B cell (primary cell): ENCODE measurements at regions not wholly inside any gene's neighbourhood (a gene's known extent, or its start where the extent isn't known, plus 50 kb on each side); places are given as distances from the start of the nearest gene placed in this dataset.

Experiments
- ATAC-seq: fragments of 200-7000 bp; cut with Tn5 transposase; one replicate; pipeline ENCODE4 v1.10.0; 2021; ENCODE audit warnings: low read depth, mild to moderate bottlenecking, moderate number of reproducible peaks, moderate library complexity
- CTCF ChIA-PET: fragments of 350-600 bp; sonication (Branson Sonifier 250); formaldehyde crosslinking; loops from one replicate; lab custom pipeline; 2021; ENCODE audit warnings: antibody characterized with exemption, inconsistent platforms; lab: Charles Lee
- POLR2A ChIA-PET: fragments of 350-600 bp; sonication (Branson Sonifier 250); formaldehyde crosslinking; loops from one replicate; lab custom pipeline; 2021; ENCODE audit warnings: antibody characterized with exemption; lab: Charles Lee
- DNase-seq: peaks from one replicate; pipeline ENCODE4 v3.0.0; 2013
- H2AFZ ChIP-seq: 2 replicates; pipeline ENCODE4 v1.6.1; 2012; ENCODE audit warnings: mild to moderate bottlenecking, low read depth, low read length; ENCODE audit not compliant: insufficient read depth, poor library complexity, severe bottlenecking
- H3K27ac ChIP-seq, 2 donors: 1 replicate in 1 of 2; 2 replicates in 1 of 2; pipeline ENCODE4 v1.5.1; 2012 to 2013; ENCODE audit warnings: low read length in 2 of 2, mild to moderate bottlenecking in 2 of 2, moderate library complexity in 1 of 2
- H3K27me3 ChIP-seq, 4 experiments: fragments of 200-600 bp in 1 of 4; sonication (generic) in 1 of 4; replicated peaks in 1 of 4; 1 replicate in 2 of 4; 2 replicates in 2 of 4; pipeline versions ENCODE4 v1.6.1 to v1.7.0; 2013 to 2016; ENCODE audit warnings: low read length in 3 of 4, mild to moderate bottlenecking in 2 of 4, mixed read lengths in 1 of 4, moderate library complexity in 1 of 4; ENCODE audit not compliant: insufficient read depth in 4 of 4, control insufficient read depth in 3 of 4; ENCODE audit errors: control extremely low read depth in 1 of 4
- H3K36me3 ChIP-seq, 2 experiments: replicated peaks in 1 of 2; 1 replicate in 1 of 2; 2 replicates in 1 of 2; pipeline versions ENCODE4 v1.6.1 to v1.7.1; 2013; ENCODE audit warnings: low read length in 1 of 2; ENCODE audit not compliant: insufficient read depth in 2 of 2, control insufficient read depth in 1 of 2; ENCODE audit errors: control extremely low read depth in 1 of 2, extremely low read depth in 1 of 2
- H3K4me1 ChIP-seq, 2 donors: fragments of 200-600 bp in 1 of 2; sonication (generic) in 1 of 2; 1 replicate in 1 of 2; 2 replicates in 1 of 2; pipeline versions ENCODE4 v1.5.1 to v1.6.1; 2013 to 2017; ENCODE audit warnings: low read length in 2 of 2; ENCODE audit not compliant: control insufficient read depth in 2 of 2, insufficient read depth in 2 of 2
- H3K4me2 ChIP-seq: replicated peaks from 2 replicates; pipeline ENCODE3; 2012; ENCODE audit warnings: mild to moderate bottlenecking, low read depth, low read length; ENCODE audit not compliant: poor library complexity, severe bottlenecking
- H3K4me3 ChIP-seq, 5 experiments: fragments of 200-600 bp in 1 of 5; sonication (generic) in 1 of 5; 1 replicate in 3 of 5; 2 replicates in 2 of 5; pipeline versions ENCODE4 v1.5.1 to v1.7.0; 2011 to 2016; ENCODE audit warnings: low read length in 4 of 5, mild to moderate bottlenecking in 4 of 5, low read depth in 2 of 5, control low read depth in 1 of 5, moderate library complexity in 1 of 5; ENCODE audit not compliant: insufficient read depth in 1 of 5; ENCODE audit errors: control extremely low read depth in 1 of 5, extremely low read depth in 1 of 5
- H3K79me2 ChIP-seq: fragments of 200-600 bp; sonication (generic); one replicate; pipeline ENCODE4 v1.6.0; 2016; ENCODE audit warnings: low read length; ENCODE audit not compliant: control insufficient read depth, insufficient read depth
- H3K9ac ChIP-seq: fragments of 200-600 bp; sonication (generic); 2 replicates; pipeline ENCODE4 v1.6.1; 2017; ENCODE audit warnings: mild to moderate bottlenecking, low read length, moderate library complexity
- H3K9me3 ChIP-seq, 3 donors: one replicate each; pipeline versions ENCODE4 v1.6.1 to v1.7.1; 2013; ENCODE audit warnings: low read length in 2 of 3; ENCODE audit not compliant: control insufficient read depth in 2 of 3, insufficient read depth in 1 of 3; ENCODE audit errors: control extremely low read depth in 1 of 3
- H4K20me1 ChIP-seq: 2 replicates; pipeline ENCODE4 v1.6.0; 2012; ENCODE audit warnings: mild to moderate bottlenecking, low read length; ENCODE audit not compliant: insufficient read depth, control insufficient read depth, poor library complexity, severe bottlenecking
- H3K27ac Mint-ChIP-seq: one replicate; pipeline ENCODE4 v1.8.0; 2021; ENCODE audit warnings: mixed read lengths
- H3K27me3 Mint-ChIP-seq: one replicate; pipeline ENCODE4 v1.8.0; 2021; ENCODE audit warnings: mixed read lengths
- H3K4me1 Mint-ChIP-seq: one replicate; pipeline ENCODE4 v1.8.0; 2021; ENCODE audit warnings: mixed read lengths
- H3K4me3 Mint-ChIP-seq: one replicate; pipeline ENCODE4 v1.8.0; 2021; ENCODE audit warnings: mixed read lengths
- H3K9me3 Mint-ChIP-seq: one replicate; pipeline ENCODE4 v1.8.0; 2022; ENCODE audit warnings: mixed read lengths; ENCODE audit not compliant: insufficient read depth
- EZH2 ChIP-seq: IDR thresholded peaks from 2 replicates; pipeline ENCODE4 v1.6.1; 2012; ENCODE audit warnings: borderline replicate concordance, low read depth, mild to moderate bottlenecking, moderate library complexity, low read length; ENCODE audit not compliant: insufficient read depth, poor library complexity, severe bottlenecking
- WGBS: methylation state at CpG from one replicate; pipeline ENCODE4 v1.1.5; 2013; ENCODE audit warnings: missing lambda C conversion rate; ENCODE audit not compliant: insufficient coverage; 5-methylcytosine and 5-hydroxymethylcytosine counted together
- intact Hi-C: fragments of 100-400 bp; cut with micrococcal nuclease; formaldehyde crosslinking; loops from one replicate; pipeline ENCODE4 v1.10.0; 2022
- TF ChIP-seq, protein P1 (sequence below): fragments of 200-600 bp; IDR thresholded peaks from one replicate; pipeline ENCODE4 v1.8.0; 2022; ENCODE audit warnings: antibody characterized with exemption, mild to moderate bottlenecking

DNA sequence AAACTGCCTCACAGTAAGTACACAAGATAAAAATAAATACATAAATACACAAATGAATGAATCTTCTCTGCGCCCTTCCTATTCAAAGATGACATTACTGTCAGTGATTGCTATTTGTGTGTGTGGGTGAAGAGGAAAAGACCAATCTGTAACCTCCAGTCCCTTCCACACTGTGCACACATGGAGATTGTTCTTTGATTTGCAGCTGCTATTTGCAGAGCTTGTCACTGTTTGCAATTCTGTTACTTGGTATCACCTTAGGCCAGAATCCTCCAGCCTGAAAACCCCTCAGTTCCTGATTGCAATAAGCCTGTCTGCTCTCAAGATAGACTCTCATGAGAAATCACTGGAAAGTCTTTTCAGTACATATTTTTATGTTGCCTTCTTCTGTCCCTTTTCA, 1314.9 kb downstream of the PCDH9 start:
- Histone ChIP-seq H3K4me2 (no peak overlapping the region), H3K4me3 (no peak overlapping the region), H3K4me1 (no peaks in the 10 kb centered on the region), H4K20me1 (no peaks in the 10 kb centered on the region), H3K36me3 (no peaks in the 10 kb centered on the region), H3K79me2 (no peaks in the 10 kb centered on the region), H3K9me3 (no peaks in the 10 kb centered on the region), H3K27ac (no peak overlapping the region), H3K9ac (no peak overlapping the region), H3K27me3 (no peaks in the 10 kb centered on the region), H2AFZ (no peak overlapping the region)
- Mint-ChIP-seq H3K27ac (no peak overlapping the region), H3K27me3 (no peaks in the 10 kb centered on the region), H3K4me3 (no peak overlapping the region), H3K4me1 (no peaks in the 10 kb centered on the region), H3K9me3 (peaks cover 4% of the 10 kb centered on the region)
- ATAC-seq (no peak), DNase-seq (no peak)
- TF ChIP-seq EZH2: no peak
- TF ChIP-seq, protein P1, sequence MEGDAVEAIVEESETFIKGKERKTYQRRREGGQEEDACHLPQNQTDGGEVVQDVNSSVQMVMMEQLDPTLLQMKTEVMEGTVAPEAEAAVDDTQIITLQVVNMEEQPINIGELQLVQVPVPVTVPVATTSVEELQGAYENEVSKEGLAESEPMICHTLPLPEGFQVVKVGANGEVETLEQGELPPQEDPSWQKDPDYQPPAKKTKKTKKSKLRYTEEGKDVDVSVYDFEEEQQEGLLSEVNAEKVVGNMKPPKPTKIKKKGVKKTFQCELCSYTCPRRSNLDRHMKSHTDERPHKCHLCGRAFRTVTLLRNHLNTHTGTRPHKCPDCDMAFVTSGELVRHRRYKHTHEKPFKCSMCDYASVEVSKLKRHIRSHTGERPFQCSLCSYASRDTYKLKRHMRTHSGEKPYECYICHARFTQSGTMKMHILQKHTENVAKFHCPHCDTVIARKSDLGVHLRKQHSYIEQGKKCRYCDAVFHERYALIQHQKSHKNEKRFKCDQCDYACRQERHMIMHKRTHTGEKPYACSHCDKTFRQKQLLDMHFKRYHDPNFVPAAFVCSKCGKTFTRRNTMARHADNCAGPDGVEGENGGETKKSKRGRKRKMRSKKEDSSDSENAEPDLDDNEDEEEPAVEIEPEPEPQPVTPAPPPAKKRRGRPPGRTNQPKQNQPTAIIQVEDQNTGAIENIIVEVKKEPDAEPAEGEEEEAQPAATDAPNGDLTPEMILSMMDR: no peak
- intact Hi-C loops: no loop called here
- POLR2A ChIA-PET: no interaction called here
- WGBS: no CpG with 5 or more reads among the region's 1 CpG
- CTCF ChIA-PET: no interaction called here

- DNase-seq (no peak), ATAC-seq (no peak)
- no peak overlapping the region for H3K4me2 ChIP-seq
- H3K4me1 ChIP-seq: no peaks in the 10 kb centered on the region
- H3K9ac ChIP-seq: no peak overlapping the region
- no CpG with 5 or more reads among the region's 1 CpG for WGBS
- CTCF ChIA-PET: no interaction called here
- H4K20me1 ChIP-seq: no peaks in the 10 kb centered on the region
- POLR2A ChIA-PET: no interaction called here
- Mint-ChIP-seq H3K27ac (no peak overlapping the region), H3K4me1 (no peaks in the 10 kb centered on the region), H3K9me3 (peaks cover 4% of the 10 kb centered on the region), H3K27me3 (no peaks in the 10 kb centered on the region), H3K4me3 (no peak overlapping the region)
- intact Hi-C loops: no loop called here
- TF ChIP-seq, protein P1: no peak
- no peak for TF ChIP-seq EZH2
- no peaks in the 10 kb centered on the region for H3K79me2 ChIP-seq
- no peak overlapping the region for H2AFZ ChIP-seq
- no peak overlapping the region for H3K27ac ChIP-seq
- peaks cover 0 to 2% (median 0%) of the 10 kb centered on the region in 3 donors for H3K9me3 ChIP-seq
- no peak overlapping the region for H3K4me3 ChIP-seq
- H3K36me3 ChIP-seq: no peaks in the 10 kb centered on the region
- no peaks in the 10 kb centered on the region for H3K27me3 ChIP-seq
Measured at GRCh38 chr13:65914716-65915115, 1315.4 kb downstream of the PCDH9 start.
